ENCODE measurements at regions not wholly inside any gene's neighbourhood (a gene's known extent, or its start where the extent isn't known, plus 50 kb on each side); places are given as distances from the start of the nearest gene placed in this dataset.
"Not testable (repeated sequence)": the region's sequence is repeated elsewhere in the genome, so short reads cannot be mapped to it uniquely, and the experiment has no call there.

DNA sequence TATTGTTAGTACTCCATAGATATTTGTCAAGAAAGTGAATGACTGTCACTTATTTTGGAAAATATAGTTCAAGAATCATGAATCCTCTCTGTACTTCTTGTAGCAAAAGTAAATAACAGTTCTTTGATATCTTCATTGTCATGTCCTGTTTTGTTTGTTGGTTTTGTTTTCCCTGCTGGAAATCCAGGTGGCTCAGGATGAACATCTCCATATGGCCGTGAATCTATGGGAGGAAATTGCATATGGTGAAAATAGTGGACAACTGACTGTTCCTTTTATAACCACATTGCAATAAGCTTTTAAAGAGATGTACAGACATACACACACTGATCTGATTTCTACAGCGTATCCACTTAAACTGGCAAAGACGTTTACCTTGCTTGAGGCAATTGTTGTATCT is 637.0 kb upstream of the RBFOX1 start:
- no peak for DNase-seq (ENCODE audit: low read depth)
- no peak overlapping the region for H3K4me3 ChIP-seq (ENCODE audit: low read depth, low read length)
- TF ChIP-seq, protein P1, sequence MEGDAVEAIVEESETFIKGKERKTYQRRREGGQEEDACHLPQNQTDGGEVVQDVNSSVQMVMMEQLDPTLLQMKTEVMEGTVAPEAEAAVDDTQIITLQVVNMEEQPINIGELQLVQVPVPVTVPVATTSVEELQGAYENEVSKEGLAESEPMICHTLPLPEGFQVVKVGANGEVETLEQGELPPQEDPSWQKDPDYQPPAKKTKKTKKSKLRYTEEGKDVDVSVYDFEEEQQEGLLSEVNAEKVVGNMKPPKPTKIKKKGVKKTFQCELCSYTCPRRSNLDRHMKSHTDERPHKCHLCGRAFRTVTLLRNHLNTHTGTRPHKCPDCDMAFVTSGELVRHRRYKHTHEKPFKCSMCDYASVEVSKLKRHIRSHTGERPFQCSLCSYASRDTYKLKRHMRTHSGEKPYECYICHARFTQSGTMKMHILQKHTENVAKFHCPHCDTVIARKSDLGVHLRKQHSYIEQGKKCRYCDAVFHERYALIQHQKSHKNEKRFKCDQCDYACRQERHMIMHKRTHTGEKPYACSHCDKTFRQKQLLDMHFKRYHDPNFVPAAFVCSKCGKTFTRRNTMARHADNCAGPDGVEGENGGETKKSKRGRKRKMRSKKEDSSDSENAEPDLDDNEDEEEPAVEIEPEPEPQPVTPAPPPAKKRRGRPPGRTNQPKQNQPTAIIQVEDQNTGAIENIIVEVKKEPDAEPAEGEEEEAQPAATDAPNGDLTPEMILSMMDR (IDR thresholded peaks at IDR 0.05; ENCODE audit: insufficient read depth, low read depth, low read length), result no peak

DNA sequence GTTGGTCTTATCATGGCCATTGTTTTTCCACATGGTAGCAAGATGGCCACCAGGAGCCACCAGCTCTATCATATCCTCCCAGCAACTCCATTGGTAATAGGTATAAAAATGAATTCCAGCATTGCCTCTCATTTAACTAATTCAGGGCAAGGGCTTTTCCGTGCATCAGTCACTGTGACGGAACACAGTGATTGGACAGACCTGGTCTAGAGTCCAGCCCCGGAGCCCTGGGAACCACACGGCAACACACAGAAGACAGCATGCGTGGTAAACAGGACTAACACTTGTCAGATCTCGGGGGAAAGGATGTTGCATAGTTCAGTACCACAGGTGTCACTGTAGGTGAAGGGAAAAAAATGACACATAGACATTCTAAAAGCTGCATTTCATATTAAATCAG is 638.0 kb upstream of the RBFOX1 start:
- no peak for DNase-seq (ENCODE audit: low read depth)
- no peak overlapping the region for H3K4me3 ChIP-seq (ENCODE audit: low read depth, low read length)
- TF ChIP-seq, protein P1 (IDR thresholded peaks at IDR 0.05; ENCODE audit: insufficient read depth, low read depth, low read length), result no peak

DNA sequence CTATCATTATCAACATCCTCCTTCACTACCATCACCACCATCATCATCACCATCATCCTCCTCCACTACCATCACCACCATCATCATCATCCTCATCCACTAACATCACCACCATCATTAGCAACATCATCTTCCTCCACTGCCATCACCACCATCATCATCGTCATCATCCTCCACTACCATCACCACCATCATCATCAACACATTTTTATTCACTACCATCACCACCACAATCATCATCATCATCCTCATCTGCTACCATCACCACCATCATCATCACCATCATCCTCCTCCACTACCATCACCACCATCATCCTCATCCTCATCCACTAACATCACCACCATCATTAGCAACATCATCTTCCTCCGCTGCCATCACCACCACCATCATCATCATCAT is 639.2 kb upstream of the RBFOX1 start:
- DNase-seq (ENCODE audit: low read depth); H3K4me3 ChIP-seq (ENCODE audit: low read depth, low read length): not testable (repeated sequence)

DNA sequence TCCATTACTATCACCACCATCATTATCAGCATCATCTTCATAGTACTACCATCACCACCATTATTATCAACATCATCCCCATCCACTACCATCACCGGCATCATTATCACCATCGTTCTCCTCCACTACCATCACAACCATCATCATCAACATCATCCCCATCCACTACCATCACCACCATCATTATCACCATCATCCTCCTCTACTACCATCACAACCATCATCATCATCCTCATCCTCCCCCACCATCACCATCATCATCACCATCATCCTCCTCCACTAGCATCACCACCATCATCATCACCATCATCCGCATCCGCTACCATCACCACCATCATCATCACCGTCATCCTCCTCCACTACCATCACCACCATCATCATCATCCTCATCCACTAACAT is 639.8 kb upstream of the RBFOX1 start:
- TF ChIP-seq, protein P1 (IDR thresholded peaks at IDR 0.05; ENCODE audit: insufficient read depth, low read depth, low read length), result no peak
- no peak for DNase-seq (ENCODE audit: low read depth)
- no peak overlapping the region for H3K4me3 ChIP-seq (ENCODE audit: low read depth, low read length)

DNA sequence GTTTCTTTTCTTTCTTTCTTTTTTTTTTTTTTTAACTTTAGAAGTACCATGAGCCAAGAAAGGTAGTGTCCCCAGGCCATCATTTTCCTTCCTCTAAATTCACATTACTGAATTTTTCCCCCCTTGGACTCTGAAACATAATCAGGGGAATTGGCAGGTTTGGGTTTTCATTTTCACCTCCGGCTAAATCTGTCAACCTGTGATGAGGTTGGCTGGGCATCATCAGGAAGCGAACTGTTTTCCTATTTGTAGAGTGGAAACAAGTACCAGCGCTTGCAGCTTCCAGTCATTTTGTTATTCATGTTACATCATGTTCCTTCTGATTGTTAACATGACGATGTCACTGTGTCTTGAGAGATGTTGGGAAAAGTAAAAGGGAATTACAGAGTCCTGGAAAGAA is 641.9 kb upstream of the RBFOX1 start:
- DNase-seq (ENCODE audit: low read depth), result no peak
- TF ChIP-seq, protein P1 (IDR thresholded peaks at IDR 0.05; ENCODE audit: insufficient read depth, low read depth, low read length), result no peak
- H3K4me3 ChIP-seq (ENCODE audit: low read depth, low read length), result no peak overlapping the region

DNA sequence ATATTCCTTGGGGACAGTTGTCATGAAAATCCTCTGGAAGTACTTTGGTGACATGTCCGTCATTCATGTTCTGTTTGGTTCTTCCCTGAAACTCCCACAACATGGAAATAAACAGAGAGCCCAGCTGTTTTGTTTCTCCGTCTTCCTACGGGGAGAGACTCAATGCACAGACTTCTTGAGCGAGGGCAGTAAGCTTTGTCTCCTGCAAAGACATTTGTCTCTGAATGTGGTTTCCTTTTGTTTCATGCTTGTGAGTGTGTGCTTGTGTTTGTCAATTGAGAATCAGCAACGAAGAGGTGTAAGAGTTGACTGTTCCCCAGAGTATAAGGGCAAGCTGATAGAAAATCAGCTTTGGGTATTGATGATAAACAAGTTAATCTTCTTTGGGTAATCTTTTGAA is 643.0 kb upstream of the RBFOX1 start:
- no peak overlapping the region for H3K4me3 ChIP-seq (ENCODE audit: low read depth, low read length)
- DNase-seq (ENCODE audit: low read depth), result no peak
- TF ChIP-seq, protein P1 (IDR thresholded peaks at IDR 0.05; ENCODE audit: insufficient read depth, low read depth, low read length), result no peak

DNA sequence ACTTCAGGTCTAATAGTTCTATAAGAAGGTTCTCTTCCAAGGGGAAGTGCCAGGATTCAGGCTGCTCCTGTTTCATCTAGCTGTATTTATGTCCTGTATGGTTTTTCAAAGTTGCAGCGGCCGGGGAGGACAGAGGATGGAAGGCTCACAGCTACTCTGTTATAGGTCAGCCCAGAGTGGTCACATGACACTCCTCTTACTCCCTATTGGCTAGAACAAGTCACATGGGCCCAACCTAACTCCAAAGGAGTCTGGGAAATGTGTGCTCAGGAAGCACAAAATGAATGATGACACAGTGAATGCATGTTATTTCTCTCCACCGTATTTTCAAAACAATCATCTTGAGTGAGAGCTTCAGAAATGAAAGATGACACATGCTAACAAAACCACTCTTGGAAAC is 645.1 kb upstream of the RBFOX1 start:
- H3K4me3 ChIP-seq (ENCODE audit: low read depth, low read length), result no peak overlapping the region
- TF ChIP-seq, protein P1 (IDR thresholded peaks at IDR 0.05; ENCODE audit: insufficient read depth, low read depth, low read length), result no peak
- no peak for DNase-seq (ENCODE audit: low read depth)

Data from fibroblast of villous mesenchyme (primary cell).